Breast epithelium (tissue), 4 donors: ENCODE measurements at regions not wholly inside any gene's neighbourhood (a gene's known extent, or its start where the extent isn't known, plus 50 kb on each side); places are given as distances from the start of the nearest gene placed in this dataset.

Experiments used
- DNase-seq, 2 donors: peaks; one replicate each; pipeline ENCODE4 v3.0.0-alpha.2; 2019; ENCODE audit warnings: low spot score in 2 of 2
- H3K27ac ChIP-seq, 2 donors: fragments of 200-600 bp; sonication (generic) in 1 of 2; one replicate each; pipeline ENCODE4 v1.5.1; 2016 to 2019; ENCODE audit warnings: mild to moderate bottlenecking in 1 of 2
- H3K27me3 ChIP-seq, 2 donors: fragments of 200-600 bp; sonication (generic) in 1 of 2; one replicate each; pipeline versions ENCODE4 v1.5.1 to v1.6.0; 2017 to 2019; ENCODE audit warnings: control low read depth in 1 of 2, mild to moderate bottlenecking in 1 of 2
- H3K36me3 ChIP-seq: fragments of 200-600 bp; one replicate; pipeline ENCODE4 v1.5.1; 2019
- H3K4me1 ChIP-seq, 2 donors: fragments of 200-600 bp; sonication (generic); one replicate each; pipeline ENCODE4 v1.5.1; 2016 to 2019; ENCODE audit warnings: control low read depth in 1 of 2
- H3K4me3 ChIP-seq, 3 donors: fragments of 200-600 bp; sonication (generic); 1 replicate in 2 of 3; 2 replicates in 1 of 3; pipeline ENCODE4 v1.5.1; 2016 to 2019; ENCODE audit warnings: mild to moderate bottlenecking in 3 of 3, moderate library complexity in 2 of 3
- H3K9me3 ChIP-seq, 2 donors: fragments of 200-600 bp; sonication (generic) in 1 of 2; one replicate each; pipeline ENCODE4 v1.5.1; 2016 to 2019; ENCODE audit warnings: control low read depth in 1 of 2
- CTCF ChIP-seq, 3 donors: fragments of 450-650 bp; IDR thresholded peaks; one replicate each; pipeline ENCODE4 v1.5.1; 2016 to 2017; ENCODE audit warnings: antibody characterized with exemption in 3 of 3, mild to moderate bottlenecking in 3 of 3, moderate library complexity in 3 of 3
- POLR2A ChIP-seq: fragments of 450-650 bp; IDR thresholded peaks from one replicate; pipeline ENCODE4 v1.6.1; 2016; ENCODE audit warnings: antibody characterized with exemption, mild to moderate bottlenecking, moderate library complexity
- POLR2AphosphoS5 ChIP-seq, 3 donors: sonication (generic); formaldehyde crosslinking; IDR thresholded peaks; one replicate each; pipeline ENCODE4 v1.6.1; 2017; ENCODE audit warnings: antibody characterized with exemption in 3 of 3
- intact Hi-C: fragments of 100-400 bp; cut with DNase I; formaldehyde crosslinking; loops from one replicate; pipeline ENCODE4 v1.15.1; 2023; ENCODE audit warnings: low total_unique reads

DNA sequence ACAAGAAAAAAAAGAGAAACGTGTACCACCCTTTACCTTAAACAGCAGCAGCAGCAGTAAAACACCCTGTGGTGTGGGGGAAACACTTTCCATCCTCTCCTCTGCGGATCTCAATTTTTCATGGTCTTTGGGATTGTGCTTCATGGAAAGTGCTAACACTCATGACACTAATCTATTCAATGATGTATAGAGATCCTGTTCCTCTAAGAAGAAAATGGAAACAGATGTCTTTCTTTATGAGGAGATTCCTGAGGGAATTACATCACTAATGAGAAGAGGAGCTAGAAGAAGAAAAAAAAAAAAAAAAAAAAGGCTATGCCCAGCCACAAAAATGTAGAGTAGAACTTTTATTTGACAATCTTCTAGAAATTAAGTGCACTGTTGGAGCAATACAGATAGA, 62.9 kb upstream of the NDST3 start:
- Histone ChIP-seq H3K36me3 (no peaks in the 10 kb centered on the region), H3K27ac (no peak overlapping the region), H3K9me3 (no peaks in the 10 kb centered on the region), H3K4me3 (no peak overlapping the region), H3K4me1 (no peaks in the 10 kb centered on the region), H3K27me3 (no peaks in the 10 kb centered on the region)
- DNase-seq: no peak
- no peak for TF ChIP-seq POLR2A
- TF ChIP-seq POLR2AphosphoS5 (IDR thresholded peaks at IDR 0.05): no peak
- TF ChIP-seq CTCF (IDR thresholded peaks at IDR 0.05): no peak
- intact Hi-C loops: no loop called here

DNA sequence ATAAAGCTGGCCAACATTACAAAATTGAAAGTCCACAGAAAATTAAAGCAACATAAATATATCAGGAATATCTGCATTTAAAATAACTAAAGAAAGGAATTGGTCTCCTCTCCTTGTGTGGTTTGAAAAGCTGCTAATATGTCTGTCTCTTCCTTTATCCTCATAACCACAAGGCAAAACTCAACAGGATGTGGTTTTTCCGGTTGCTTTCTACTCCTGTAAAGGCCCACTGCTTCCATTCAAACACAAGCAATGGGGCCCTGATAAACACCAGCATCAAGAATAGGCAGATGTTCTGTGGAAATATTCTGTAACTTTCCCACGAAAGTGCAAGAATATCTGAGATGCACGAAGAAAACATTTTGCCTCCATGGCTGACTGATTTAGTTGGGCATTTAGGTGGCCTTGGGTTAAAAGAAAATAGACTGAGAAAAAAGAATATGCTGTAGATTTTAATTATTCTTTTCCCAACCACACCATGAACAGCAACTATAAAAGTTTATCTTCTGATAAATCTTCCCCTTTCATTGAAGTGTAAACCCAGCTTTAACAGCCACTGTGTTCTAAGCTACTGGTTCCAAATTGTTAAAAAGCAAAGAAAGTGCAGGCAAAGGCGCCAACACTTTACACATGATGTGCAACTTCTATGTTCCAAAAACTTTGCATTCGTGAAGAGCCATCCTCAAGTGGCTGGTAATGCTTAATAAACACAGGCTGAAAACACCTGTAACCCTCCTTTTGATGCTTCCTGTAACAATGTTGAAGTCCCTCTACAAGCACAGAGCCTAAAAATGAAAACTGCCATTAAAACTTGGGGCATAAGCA, 50.5 kb upstream of the NDST3 start:
- no peak overlapping the region for H3K27ac ChIP-seq
- H3K36me3 ChIP-seq: no peaks in the 10 kb centered on the region
- no peaks in the 10 kb centered on the region for H3K27me3 ChIP-seq
- DNase-seq: no peak
- TF ChIP-seq POLR2AphosphoS5 (IDR thresholded peaks at IDR 0.05) (no peak), POLR2A (no peak), CTCF (IDR thresholded peaks at IDR 0.05) (no peak)
- no peaks in the 10 kb centered on the region for H3K4me1 ChIP-seq
- intact Hi-C loops: no loop called here
- no peaks in the 10 kb centered on the region for H3K9me3 ChIP-seq
- no peak overlapping the region for H3K4me3 ChIP-seq

DNA sequence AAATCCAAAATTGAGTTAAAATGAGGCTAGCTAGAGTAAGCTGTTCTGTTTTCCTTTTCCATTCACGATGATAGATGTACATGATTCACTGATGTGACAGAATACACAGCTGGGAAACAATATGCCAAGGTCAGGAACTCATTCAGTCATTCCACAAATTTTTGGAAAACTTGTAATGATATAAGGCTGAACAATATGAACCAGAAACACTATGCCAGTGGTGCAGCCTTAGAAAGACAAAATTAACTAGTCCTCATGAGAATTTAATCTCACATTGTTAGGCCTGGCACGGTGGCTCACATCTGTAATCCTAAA, 50.0 kb upstream of the NDST3 start:
- no peaks in the 10 kb centered on the region for H3K4me1 ChIP-seq
- intact Hi-C loops: no loop called here
- H3K9me3 ChIP-seq: no peaks in the 10 kb centered on the region
- H3K4me3 ChIP-seq: no peak overlapping the region
- TF ChIP-seq CTCF (IDR thresholded peaks at IDR 0.05) (no peak), POLR2A (no peak), POLR2AphosphoS5 (IDR thresholded peaks at IDR 0.05) (no peak)
- H3K36me3 ChIP-seq: no peaks in the 10 kb centered on the region
- H3K27me3 ChIP-seq: no peaks in the 10 kb centered on the region
- H3K27ac ChIP-seq: no peak overlapping the region
- DNase-seq: no peak
